ENCODE measurements at regions not wholly inside any gene's neighbourhood (a gene's known extent, or its start where the extent isn't known, plus 50 kb on each side); places are given as distances from the start of the nearest gene placed in this dataset.
"Not testable (repeated sequence)": the region's sequence is repeated elsewhere in the genome, so short reads cannot be mapped to it uniquely, and the experiment has no call there.

GRCh38 chrX:111041018-111041462, 55.0 kb upstream of the PAK3 start:
- Histone ChIP-seq H3K4me1 (ENCODE audit: control insufficient read depth, insufficient read depth, low read length) (peaks cover 5% of the 10 kb centered on the region), H3K27me3 (ENCODE audit: control insufficient read depth, insufficient read depth, low read length, poor library complexity, severe bottlenecking) (no peaks in the 10 kb centered on the region), H3K9me3 (ENCODE audit: control insufficient read depth, low read length) (no peaks in the 10 kb centered on the region), H3K27ac (ENCODE audit: insufficient read depth, low read depth, low read length, poor library complexity, severe bottlenecking) (no peak overlapping the region), H3K36me3 (ENCODE audit: control insufficient read depth, insufficient read depth, low read length) (no peaks in the 10 kb centered on the region), H3K4me3 (ENCODE audit: insufficient read depth, low read depth, low read length) (no peak overlapping the region)
- WGBS, 2 experiments = 67 to 78% methylated on average over 4 of the region's 4 CpGs

- 93 to 94% methylated on average over 2 to 3 of the region's 3 CpGs for WGBS, 2 experiments
- H3K9me3 ChIP-seq (ENCODE audit: control insufficient read depth, low read length) = no peaks in the 10 kb centered on the region
- H3K27me3 ChIP-seq (ENCODE audit: control insufficient read depth, insufficient read depth, low read length, poor library complexity, severe bottlenecking) = no peaks in the 10 kb centered on the region
- no peak overlapping the region for H3K27ac ChIP-seq (ENCODE audit: insufficient read depth, low read depth, low read length, poor library complexity, severe bottlenecking)
- peaks cover 5% of the 10 kb centered on the region for H3K4me1 ChIP-seq (ENCODE audit: control insufficient read depth, insufficient read depth, low read length)
- H3K4me3 ChIP-seq (ENCODE audit: insufficient read depth, low read depth, low read length) = no peak overlapping the region
- no peaks in the 10 kb centered on the region for H3K36me3 ChIP-seq (ENCODE audit: control insufficient read depth, insufficient read depth, low read length)
Observed at GRCh38 chrX:111040377-111041017, 55.5 kb upstream of the PAK3 start.

GRCh38 chrX:111039606-111040005, 56.4 kb upstream of the PAK3 start:
- Histone ChIP-seq H3K4me3 (ENCODE audit: insufficient read depth, low read depth, low read length) (no peak overlapping the region), H3K27ac (ENCODE audit: insufficient read depth, low read depth, low read length, poor library complexity, severe bottlenecking) (no peak overlapping the region), H3K4me1 (ENCODE audit: control insufficient read depth, insufficient read depth, low read length) (peaks cover 5% of the 10 kb centered on the region), H3K9me3 (ENCODE audit: control insufficient read depth, low read length) (no peaks in the 10 kb centered on the region), H3K27me3 (ENCODE audit: control insufficient read depth, insufficient read depth, low read length, poor library complexity, severe bottlenecking) (no peaks in the 10 kb centered on the region), H3K36me3 (ENCODE audit: control insufficient read depth, insufficient read depth, low read length) (no peaks in the 10 kb centered on the region)
- 55 to 68% methylated on average over 2 of the region's 2 CpGs for WGBS, 2 experiments

- WGBS, 2 experiments = 93 to 94% methylated on average over 2 of the region's 2 CpGs
- no peaks in the 10 kb centered on the region for H3K27me3 ChIP-seq (ENCODE audit: control insufficient read depth, insufficient read depth, low read length, poor library complexity, severe bottlenecking)
- no peak overlapping the region for H3K4me3 ChIP-seq (ENCODE audit: insufficient read depth, low read depth, low read length)
- H3K9me3 ChIP-seq (ENCODE audit: control insufficient read depth, low read length) = no peaks in the 10 kb centered on the region
- no peaks in the 10 kb centered on the region for H3K36me3 ChIP-seq (ENCODE audit: control insufficient read depth, insufficient read depth, low read length)
- H3K27ac ChIP-seq (ENCODE audit: insufficient read depth, low read depth, low read length, poor library complexity, severe bottlenecking) = no peak overlapping the region
- H3K4me1 ChIP-seq (ENCODE audit: control insufficient read depth, insufficient read depth, low read length) = peaks cover 5% of the 10 kb centered on the region
Observed at GRCh38 chrX:111035991-111036390, 60.0 kb upstream of the PAK3 start.

- H3K27me3 ChIP-seq (ENCODE audit: control insufficient read depth, insufficient read depth, low read length, poor library complexity, severe bottlenecking) = no peaks in the 10 kb centered on the region
Observed at GRCh38 chrX:111035256-111035655, 60.7 kb upstream of the PAK3 start.

GRCh38 chrX:111022998-111023397, 73.0 kb upstream of the PAK3 start:
- H3K4me3 ChIP-seq (ENCODE audit: insufficient read depth, low read depth, low read length); H3K4me1 ChIP-seq (ENCODE audit: control insufficient read depth, insufficient read depth, low read length); H3K27me3 ChIP-seq (ENCODE audit: control insufficient read depth, insufficient read depth, low read length, poor library complexity, severe bottlenecking); H3K36me3 ChIP-seq (ENCODE audit: control insufficient read depth, insufficient read depth, low read length); H3K27ac ChIP-seq (ENCODE audit: insufficient read depth, low read depth, low read length, poor library complexity, severe bottlenecking); H3K9me3 ChIP-seq (ENCODE audit: control insufficient read depth, low read length): not testable (repeated sequence)
- 83 to 100% methylated on average over 1 of the region's 1 CpG for WGBS, 2 experiments

More at GRCh38 chrX:111035256-111035655, 60.7 kb upstream of the PAK3 start:
- H3K9me3 ChIP-seq (ENCODE audit: control insufficient read depth, low read length) = no peaks in the 10 kb centered on the region
- H3K27ac ChIP-seq (ENCODE audit: insufficient read depth, low read depth, low read length, poor library complexity, severe bottlenecking) = no peak overlapping the region
- no peaks in the 10 kb centered on the region for H3K4me1 ChIP-seq (ENCODE audit: control insufficient read depth, insufficient read depth, low read length)
- 72 to 83% methylated on average over 1 to 2 of the region's 2 CpGs for WGBS, 2 experiments
- H3K4me3 ChIP-seq (ENCODE audit: insufficient read depth, low read depth, low read length) = no peak overlapping the region
- H3K36me3 ChIP-seq (ENCODE audit: control insufficient read depth, insufficient read depth, low read length) = no peaks in the 10 kb centered on the region

- no peak overlapping the region for H3K27ac ChIP-seq (ENCODE audit: insufficient read depth, low read depth, low read length, poor library complexity, severe bottlenecking)
- no peaks in the 10 kb centered on the region for H3K9me3 ChIP-seq (ENCODE audit: control insufficient read depth, low read length)
- no peak overlapping the region for H3K4me3 ChIP-seq (ENCODE audit: insufficient read depth, low read depth, low read length)
- no peaks in the 10 kb centered on the region for H3K36me3 ChIP-seq (ENCODE audit: control insufficient read depth, insufficient read depth, low read length)
- WGBS, 2 experiments = 85 to 86% methylated on average over 1 of the region's 1 CpG
- H3K27me3 ChIP-seq (ENCODE audit: control insufficient read depth, insufficient read depth, low read length, poor library complexity, severe bottlenecking) = no peaks in the 10 kb centered on the region
- H3K4me1 ChIP-seq (ENCODE audit: control insufficient read depth, insufficient read depth, low read length) = no peaks in the 10 kb centered on the region
Observed at GRCh38 chrX:111020283-111020682, 75.7 kb upstream of the PAK3 start.

- 90 to 92% methylated on average over 3 of the region's 3 CpGs for WGBS, 2 experiments
- Histone ChIP-seq H3K4me1 (ENCODE audit: control insufficient read depth, insufficient read depth, low read length) (no peaks in the 10 kb centered on the region), H3K27ac (ENCODE audit: insufficient read depth, low read depth, low read length, poor library complexity, severe bottlenecking) (no peak overlapping the region), H3K36me3 (ENCODE audit: control insufficient read depth, insufficient read depth, low read length) (no peaks in the 10 kb centered on the region), H3K4me3 (ENCODE audit: insufficient read depth, low read depth, low read length) (no peak overlapping the region), H3K27me3 (ENCODE audit: control insufficient read depth, insufficient read depth, low read length, poor library complexity, severe bottlenecking) (no peaks in the 10 kb centered on the region), H3K9me3 (ENCODE audit: control insufficient read depth, low read length) (no peaks in the 10 kb centered on the region)
Observed at GRCh38 chrX:111013778-111014455, 82.1 kb upstream of the PAK3 start.

- H3K4me1 ChIP-seq (ENCODE audit: control insufficient read depth, insufficient read depth, low read length) = no peaks in the 10 kb centered on the region
- no peak overlapping the region for H3K27ac ChIP-seq (ENCODE audit: insufficient read depth, low read depth, low read length, poor library complexity, severe bottlenecking)
- WGBS, 2 experiments = 92% methylated on average over 3 of the region's 3 CpGs; no CpG with 5 or more reads in 1 of the 2 experiments
- H3K9me3 ChIP-seq (ENCODE audit: control insufficient read depth, low read length) = no peaks in the 10 kb centered on the region
- no peak overlapping the region for H3K4me3 ChIP-seq (ENCODE audit: insufficient read depth, low read depth, low read length)
- no peaks in the 10 kb centered on the region for H3K36me3 ChIP-seq (ENCODE audit: control insufficient read depth, insufficient read depth, low read length)
- H3K27me3 ChIP-seq (ENCODE audit: control insufficient read depth, insufficient read depth, low read length, poor library complexity, severe bottlenecking) = no peaks in the 10 kb centered on the region
Observed at GRCh38 chrX:111010111-111010510, 85.9 kb upstream of the PAK3 start.

GRCh38 chrX:111009256-111009655, 86.7 kb upstream of the PAK3 start:
- WGBS, 2 experiments = 50 to 67% methylated on average over 2 to 3 of the region's 3 CpGs
- Histone ChIP-seq H3K27me3 (ENCODE audit: control insufficient read depth, insufficient read depth, low read length, poor library complexity, severe bottlenecking) (no peaks in the 10 kb centered on the region), H3K4me1 (ENCODE audit: control insufficient read depth, insufficient read depth, low read length) (no peaks in the 10 kb centered on the region), H3K9me3 (ENCODE audit: control insufficient read depth, low read length) (no peaks in the 10 kb centered on the region), H3K4me3 (ENCODE audit: insufficient read depth, low read depth, low read length) (no peak overlapping the region), H3K27ac (ENCODE audit: insufficient read depth, low read depth, low read length, poor library complexity, severe bottlenecking) (no peak overlapping the region), H3K36me3 (ENCODE audit: control insufficient read depth, insufficient read depth, low read length) (no peaks in the 10 kb centered on the region)

Measured in ectodermal cell (in vitro differentiated cells).